ENCODE measurements at regions not wholly inside any gene's neighbourhood (a gene's known extent, or its start where the extent isn't known, plus 50 kb on each side); places are given as distances from the start of the nearest gene placed in this dataset.

GRCh38 chr12:107435072-107435471, 250.5 kb upstream of the PWP1 start:
- TF ChIP-seq CTCF (conservative IDR thresholded peaks at IDR 0.05; ENCODE audit: low read depth, low read length) (no peak), EZH2 (IDR thresholded peaks at IDR 0.05; ENCODE audit: low read length, unreplicated experiment) (no peak), EZH2phosphoT487 (IDR thresholded peaks at IDR 0.05; ENCODE audit: borderline replicate concordance, low read length) (no peak)

Measured in PC-3 (cell line).